Pancreas (tissue), 10 donors: ENCODE measurements at regions not wholly inside any gene's neighbourhood (a gene's known extent, or its start where the extent isn't known, plus 50 kb on each side); places are given as distances from the start of the nearest gene placed in this dataset.

ENCODE experiments used
- ATAC-seq, 4 donors: fragments of 200-7000 bp; cut with Tn5 transposase; one replicate each; pipeline versions ENCODE4 v1.8.0 to v1.9.1; 2020; ENCODE audit warnings: mild to moderate bottlenecking in 4 of 4, moderate library complexity in 4 of 4
- DNase-seq, 6 donors: peaks; one replicate each; pipeline ENCODE4 v3.0.0-alpha.2; 2020
- FAIRE-seq: peaks from 2 replicates; lab custom pipeline; 2012; peaks lifted over from hg19 to GRCh38; lab: Jason Lieb, UNC
- H3K27ac ChIP-seq, 4 donors: fragments of 200-600 bp; sonication (generic); 1 replicate in 3 of 4; 2 replicates in 1 of 4; pipeline versions ENCODE4 v1.5.0 to v1.8.0; 2020
- H3K27me3 ChIP-seq, 4 donors: fragments of 200-600 bp; one replicate each; pipeline ENCODE4 v1.8.0; 2021
- H3K36me3 ChIP-seq, 3 donors: fragments of 200-600 bp; sonication (generic) in 1 of 3; one replicate each; pipeline versions ENCODE4 v1.5.0 to v1.8.0; 2020 to 2021
- H3K4me1 ChIP-seq, 3 donors: fragments of 200-600 bp; one replicate each; pipeline ENCODE4 v1.8.0; 2021
- H3K4me3 ChIP-seq, 4 donors: fragments of 200-600 bp; sonication (generic) in 2 of 4; one replicate each; pipeline versions ENCODE4 v1.5.0 to v1.8.0; 2020 to 2021
- H3K9me3 ChIP-seq, 4 donors: fragments of 200-600 bp; one replicate each; pipeline ENCODE4 v1.8.0; 2021
- CTCF ChIP-seq, 4 donors: fragments of 200-600 bp; sonication (generic) in 3 of 4; IDR thresholded peaks; one replicate each; pipeline versions ENCODE4 v1.5.0 to v1.8.0; 2021; ENCODE audit warnings: antibody characterized with exemption in 4 of 4
- WGBS, 2 donors: extraction: QIAGEN DNeasy Blood & Tissue Kit; methylation state at CpG; one replicate each; pipeline ENCODE4 v1.1.7; 2013; 5-methylcytosine and 5-hydroxymethylcytosine counted together
- intact Hi-C, 3 donors: fragments of 100-400 bp; cut with DNase I; formaldehyde crosslinking; loops; one replicate each; pipeline versions ENCODE4 v1.11.1 to v1.14.2; 2022
- donor health status: healthy with polysubstance abuse.
- donor health status: DM: no; HTN: no; CAD: no; lungs with moderate emphysema.
- donor health status: DM: no; HTN: no; CAD: no.
- donor health status: control.
- donor health status: control.
- donor health status: Bipolar disorder and iron deficiency.
- donor health status: DM: yes; HTN: yes; CAD: no.
- donor health status: DM: no; HTN: no; CAD: no.
- donor health status: DM: no; HTN: no; CAD: no.
- donor health status: DM: yes; HTN: yes; CAD: no.

- Histone ChIP-seq H3K9me3 (no peaks in the 10 kb centered on the region), H3K27me3 (no peaks in the 10 kb centered on the region), H3K4me1 (no peaks in the 10 kb centered on the region), H3K36me3 (no peaks in the 10 kb centered on the region), H3K27ac (no peak overlapping the region), H3K4me3 (no peak overlapping the region)
- ATAC-seq (no peak), FAIRE-seq (no peak), DNase-seq (no peak)
- intact Hi-C loops, result no loop called here
- 86 to 88% methylated on average over 2 of the region's 2 CpGs for WGBS, 2 donors
- no peak for TF ChIP-seq CTCF (IDR thresholded peaks at IDR 0.05)
Measured at GRCh38 chr13:83953916-83954315, 71.6 kb upstream of the SLITRK1 start.

DNA sequence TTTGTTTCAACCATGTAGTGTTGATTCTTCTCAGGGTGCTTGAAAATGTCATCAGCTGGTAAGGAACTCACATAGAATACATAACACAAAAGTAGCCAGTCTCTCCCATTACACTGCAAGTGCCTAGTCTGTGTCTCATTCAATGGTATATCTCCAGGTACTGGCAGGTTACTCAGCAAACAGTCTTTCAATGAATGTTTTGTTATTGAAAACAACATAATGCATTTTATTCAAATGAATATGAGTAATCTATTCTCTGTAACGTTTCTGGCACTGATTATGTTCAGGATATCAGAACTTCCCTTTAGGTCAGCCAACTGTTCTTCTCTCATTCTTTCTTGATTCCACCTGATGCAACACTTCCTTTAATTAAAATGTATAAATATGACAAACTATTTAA is 68.0 kb upstream of the SLITRK1 start:
- DNase-seq (no peak), ATAC-seq (no peak), FAIRE-seq (no peak)
- H3K4me3 ChIP-seq, result no peak overlapping the region
- no peaks in the 10 kb centered on the region for H3K9me3 ChIP-seq
- H3K27ac ChIP-seq, result no peak overlapping the region
- intact Hi-C loops, result no loop called here
- H3K4me1 ChIP-seq, result no peaks in the 10 kb centered on the region
- H3K27me3 ChIP-seq, result no peaks in the 10 kb centered on the region
- WGBS, 2 donors, result 12 to 13% methylated on average over 1 of the region's 1 CpG
- TF ChIP-seq CTCF (IDR thresholded peaks at IDR 0.05), result no peak
- H3K36me3 ChIP-seq, result no peaks in the 10 kb centered on the region

- H3K36me3 ChIP-seq, result no peaks in the 10 kb centered on the region
- ATAC-seq (peak; percentile 50 to 80 (median 75)), FAIRE-seq (no peak), DNase-seq (peak in 1 of 6 donors; percentile 11)
- no peaks in the 10 kb centered on the region for H3K4me1 ChIP-seq
- no peaks in the 10 kb centered on the region for H3K27me3 ChIP-seq
- TF ChIP-seq CTCF (IDR thresholded peaks at IDR 0.05), result no peak
- 45 to 56% methylated on average over 6 of the region's 6 CpGs for WGBS, 2 donors
- no peaks in the 10 kb centered on the region for H3K9me3 ChIP-seq
- H3K4me3 ChIP-seq, result no peak overlapping the region
- intact Hi-C loops, result no loop called here
- no peak overlapping the region for H3K27ac ChIP-seq
Measured at GRCh38 chr13:83943530-83944279, 61.4 kb upstream of the SLITRK1 start.

DNA sequence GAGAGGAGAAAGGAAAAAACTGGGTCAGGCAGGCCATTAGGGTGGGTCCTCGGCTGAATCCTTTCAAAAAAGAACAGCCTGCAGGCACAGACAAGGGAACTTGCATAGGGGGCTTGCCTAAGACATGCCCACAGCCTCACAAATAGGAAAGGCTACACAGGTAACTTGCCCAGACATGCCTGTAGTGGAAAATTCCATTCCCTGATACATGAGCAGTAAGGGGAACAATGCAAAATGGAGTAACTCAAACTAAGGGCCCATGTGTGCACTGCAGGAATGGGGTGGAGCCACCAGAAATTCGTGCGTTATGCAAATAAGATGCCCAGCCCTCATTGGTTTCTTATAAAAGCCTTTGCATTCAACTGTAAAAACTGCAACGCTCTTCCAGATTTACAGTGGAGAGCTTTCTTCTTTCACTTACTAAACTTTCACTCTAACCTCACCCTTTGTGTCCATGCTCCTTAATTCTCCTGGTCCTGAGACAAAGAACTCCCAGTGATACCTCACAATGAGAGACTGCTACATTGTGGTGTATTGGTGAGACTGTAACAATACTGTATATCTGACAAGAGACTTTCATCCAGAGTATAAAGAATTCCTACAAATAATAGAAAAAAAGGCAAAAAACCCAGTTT is 59.5 kb upstream of the SLITRK1 start:
- H3K36me3 ChIP-seq, result no peaks in the 10 kb centered on the region
- intact Hi-C loops, result no loop called here
- DNase-seq (no peak), ATAC-seq (no peak), FAIRE-seq (no peak)
- no peak for TF ChIP-seq CTCF (IDR thresholded peaks at IDR 0.05)
- 84 to 85% methylated on average over 4 of the region's 4 CpGs for WGBS, 2 donors
- H3K9me3 ChIP-seq, result no peaks in the 10 kb centered on the region
- H3K27me3 ChIP-seq, result no peaks in the 10 kb centered on the region
- H3K4me1 ChIP-seq, result no peaks in the 10 kb centered on the region
- H3K4me3 ChIP-seq, result no peak overlapping the region
- no peak overlapping the region for H3K27ac ChIP-seq

DNA sequence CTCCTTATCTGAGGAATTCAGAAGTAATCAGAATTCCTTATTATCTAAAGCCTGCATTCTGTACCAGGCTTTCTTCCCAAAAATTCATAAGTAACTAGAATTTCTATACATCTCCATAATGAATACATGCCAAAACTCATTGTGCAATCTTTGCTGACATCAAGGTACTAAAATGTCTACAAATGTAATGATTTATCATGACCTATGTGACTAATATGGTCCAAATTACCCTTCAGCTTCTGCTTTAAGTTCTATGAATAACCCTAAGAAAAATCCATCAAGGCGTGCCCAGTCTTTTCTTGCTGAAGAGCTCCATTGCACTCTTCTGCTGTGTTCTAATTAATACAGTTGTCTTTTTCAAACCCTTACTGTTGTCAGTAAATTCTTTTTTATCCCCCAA is 58.5 kb upstream of the SLITRK1 start:
- Histone ChIP-seq H3K36me3 (no peaks in the 10 kb centered on the region), H3K4me3 (no peak overlapping the region), H3K27ac (no peak overlapping the region), H3K4me1 (no peaks in the 10 kb centered on the region), H3K9me3 (no peaks in the 10 kb centered on the region), H3K27me3 (no peaks in the 10 kb centered on the region)
- ATAC-seq, result no peak
- intact Hi-C loops, result no loop called here
- no peak for TF ChIP-seq CTCF (IDR thresholded peaks at IDR 0.05)
- DNase-seq, result no peak
- whole genome bisulfite sequencing, 2 donors, result 92 to 96% methylated on average over 1 of the region's 1 CpG
- FAIRE-seq, result no peak
